Nephron (organoid): ENCODE measurements at regions not wholly inside any gene's neighbourhood (a gene's known extent, or its start where the extent isn't known, plus 50 kb on each side); places are given as distances from the start of the nearest gene placed in this dataset.

Experiments
- H3K27ac Mint-ChIP-seq, 3 experiments: 2 replicates each; pipeline ENCODE4 v1.8.0; 2020; ENCODE audit warnings: mixed read lengths in 3 of 3, mild to moderate bottlenecking in 2 of 3, moderate library complexity in 1 of 3
- H3K27me3 Mint-ChIP-seq: 2 replicates; pipeline ENCODE4 v1.8.0; 2021; ENCODE audit warnings: low read depth, mild to moderate bottlenecking, moderate library complexity, mixed read lengths
- H3K36me3 Mint-ChIP-seq: 2 replicates; pipeline ENCODE4 v1.8.0; 2020; ENCODE audit warnings: low read depth, mixed read lengths
- H3K4me1 Mint-ChIP-seq: 2 replicates; pipeline ENCODE4 v1.8.0; 2020; ENCODE audit warnings: mixed read lengths
- H3K4me3 Mint-ChIP-seq, 3 experiments: 2 replicates each; pipeline ENCODE4 v1.8.0; 2020; ENCODE audit warnings: mild to moderate bottlenecking in 3 of 3, mixed read lengths in 3 of 3, moderate library complexity in 2 of 3
- H3K9me3 Mint-ChIP-seq: 2 replicates; pipeline ENCODE4 v1.8.0; 2020; ENCODE audit warnings: mixed read lengths
- CTCF ChIP-seq, 3 experiments: fragments of 200-600 bp; sonication (generic); IDR thresholded peaks; one replicate each; pipeline ENCODE4 v1.5.0; 2021; ENCODE audit warnings: antibody characterized with exemption in 3 of 3; ENCODE audit not compliant: unreplicated experiment in 3 of 3

- Mint-ChIP-seq H3K27ac (no peak overlapping the region), H3K4me1 (no peaks in the 10 kb centered on the region), H3K36me3 (no peaks in the 10 kb centered on the region), H3K27me3 (peaks cover 4% of the 10 kb centered on the region), H3K9me3 (peaks cover 2% of the 10 kb centered on the region), H3K4me3 (no peak overlapping the region)
- TF ChIP-seq CTCF (IDR thresholded peaks at IDR 0.05; ENCODE audit: unreplicated experiment in 3 of 3), result peak; percentile 18 to 48 (median 19)
These were observed 61.0 kb upstream of the SHISA2 start for GRCh38 chr13:26112843-26113242.

DNA sequence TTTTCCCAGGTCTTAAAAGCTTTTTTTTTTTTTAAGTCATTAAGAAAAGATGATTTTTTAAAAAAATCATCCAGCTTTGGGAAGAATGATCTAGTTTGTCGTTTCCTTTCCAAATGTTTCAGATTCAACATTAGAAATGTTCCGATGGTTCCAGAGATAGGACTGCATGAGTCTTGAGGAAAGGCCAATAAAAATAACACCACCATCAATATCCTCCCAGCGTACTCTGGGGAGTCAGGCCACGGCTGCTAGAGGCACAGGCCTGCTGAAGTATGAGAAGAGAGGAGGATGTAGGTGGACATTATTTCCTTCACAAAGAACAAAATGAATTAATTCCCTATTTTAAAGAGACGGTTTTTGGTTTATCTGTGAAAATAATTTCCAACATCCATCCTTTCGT, 60.0 kb upstream of the SHISA2 start:
- no peak for TF ChIP-seq CTCF (IDR thresholded peaks at IDR 0.05; ENCODE audit: unreplicated experiment in 3 of 3)
- Mint-ChIP-seq H3K4me3 (no peak overlapping the region), H3K27ac (no peak overlapping the region), H3K36me3 (no peaks in the 10 kb centered on the region), H3K27me3 (peaks cover 3% of the 10 kb centered on the region), H3K9me3 (peaks cover 2% of the 10 kb centered on the region), H3K4me1 (no peaks in the 10 kb centered on the region)
